Thoracic aorta (tissue), 2 donors: ENCODE measurements at regions not wholly inside any gene's neighbourhood (a gene's known extent, or its start where the extent isn't known, plus 50 kb on each side); places are given as distances from the start of the nearest gene placed in this dataset.

Source experiments
- ATAC-seq: fragments of 150-250 bp; one replicate; pipeline ENCODE4 v1.8.0; 2017; ENCODE audit warnings: low read depth; ENCODE audit not compliant: insufficient number of reproducible peaks, low FRiP score
- DNase-seq: peaks from one replicate; pipeline ENCODE4 v3.0.0-alpha.2; 2020; ENCODE audit warnings: low spot score
- H3K27ac ChIP-seq, 2 donors: fragments of 200-600 bp; sonication (generic); 1 replicate in 1 of 2; 2 replicates in 1 of 2; pipeline ENCODE4 v1.5.1; 2016; ENCODE audit warnings: mild to moderate bottlenecking in 2 of 2, moderate library complexity in 2 of 2
- H3K27me3 ChIP-seq: fragments of 200-600 bp; sonication (generic); replicated peaks from 2 replicates; pipeline ENCODE4 v1.6.0; 2016; ENCODE audit warnings: mild to moderate bottlenecking; ENCODE audit not compliant: insufficient read depth
- H3K36me3 ChIP-seq: fragments of 200-600 bp; sonication (generic); one replicate; pipeline ENCODE4 v1.5.1; 2016
- H3K4me1 ChIP-seq, 2 donors: fragments of 200-600 bp; sonication (generic); 1 replicate in 1 of 2; 2 replicates in 1 of 2; pipeline versions ENCODE4 v1.5.1 to v1.6.0; 2016; ENCODE audit warnings: low read depth in 2 of 2, mild to moderate bottlenecking in 1 of 2; ENCODE audit not compliant: control insufficient read depth in 1 of 2
- H3K4me3 ChIP-seq: fragments of 200-600 bp; sonication (generic); 2 replicates; pipeline ENCODE4 v1.5.1; 2016; ENCODE audit warnings: mild to moderate bottlenecking
- H3K9me3 ChIP-seq: fragments of 200-600 bp; sonication (generic); 2 replicates; pipeline ENCODE4 v1.5.1; 2016
- CTCF ChIP-seq: fragments of 200-600 bp; sonication (generic); IDR thresholded peaks from one replicate; pipeline ENCODE4 v1.5.1; 2019; ENCODE audit warnings: antibody characterized with exemption

GRCh38 chr14:82602794-82603193 is 1069.1 kb upstream of the SEL1L start:
- DNase-seq (no peak), ATAC-seq (no peak)
- Histone ChIP-seq H3K36me3 (no peaks in the 10 kb centered on the region), H3K27me3 (no peaks in the 10 kb centered on the region), H3K4me1 (no peaks in the 10 kb centered on the region), H3K4me3 (no peak overlapping the region), H3K27ac (no peak overlapping the region), H3K9me3 (no peaks in the 10 kb centered on the region)
- TF ChIP-seq CTCF = no peak

GRCh38 chr14:82604819-82605218 is 1071.2 kb upstream of the SEL1L start:
- H3K9me3 ChIP-seq = no peaks in the 10 kb centered on the region
- no peak for TF ChIP-seq CTCF

GRCh38 chr14:82621881-82622450 is 1088.3 kb upstream of the SEL1L start:
- no peak overlapping the region for H3K27ac ChIP-seq
- no peak for ATAC-seq
- H3K9me3 ChIP-seq = no peaks in the 10 kb centered on the region
- H3K4me1 ChIP-seq = no peaks in the 10 kb centered on the region
- no peak for DNase-seq
- no peak for TF ChIP-seq CTCF
- no peaks in the 10 kb centered on the region for H3K36me3 ChIP-seq
- H3K27me3 ChIP-seq = no peaks in the 10 kb centered on the region
- H3K4me3 ChIP-seq = no peak overlapping the region

More at GRCh38 chr14:82604819-82605218, 1071.2 kb upstream of the SEL1L start:
- no peak for DNase-seq
- Histone ChIP-seq H3K4me3 (no peak overlapping the region), H3K36me3 (no peaks in the 10 kb centered on the region), H3K4me1 (no peaks in the 10 kb centered on the region), H3K27ac (no peak overlapping the region), H3K27me3 (no peaks in the 10 kb centered on the region)
- no peak for ATAC-seq

GRCh38 chr14:82626156-82627066 is 1092.8 kb upstream of the SEL1L start:
- H3K27me3 ChIP-seq = no peaks in the 10 kb centered on the region
- no peak overlapping the region for H3K27ac ChIP-seq
- H3K9me3 ChIP-seq = no peaks in the 10 kb centered on the region
- H3K4me3 ChIP-seq = no peak overlapping the region
- no peak for ATAC-seq
- no peaks in the 10 kb centered on the region for H3K4me1 ChIP-seq
- TF ChIP-seq CTCF = no peak
- H3K36me3 ChIP-seq = no peaks in the 10 kb centered on the region
- no peak for DNase-seq

- H3K27me3 ChIP-seq = no peaks in the 10 kb centered on the region
- DNase-seq (no peak), ATAC-seq (no peak)
- H3K4me1 ChIP-seq = no peaks in the 10 kb centered on the region
- no peaks in the 10 kb centered on the region for H3K9me3 ChIP-seq
- no peaks in the 10 kb centered on the region for H3K36me3 ChIP-seq
- no peak for TF ChIP-seq CTCF
- H3K4me3 ChIP-seq = no peak overlapping the region
- no peak overlapping the region for H3K27ac ChIP-seq
Observed at GRCh38 chr14:82635915-82636314, 1102.3 kb upstream of the SEL1L start.
